ENCODE measurements at regions not wholly inside any gene's neighbourhood (a gene's known extent, or its start where the extent isn't known, plus 50 kb on each side); places are given as distances from the start of the nearest gene placed in this dataset.

DNA sequence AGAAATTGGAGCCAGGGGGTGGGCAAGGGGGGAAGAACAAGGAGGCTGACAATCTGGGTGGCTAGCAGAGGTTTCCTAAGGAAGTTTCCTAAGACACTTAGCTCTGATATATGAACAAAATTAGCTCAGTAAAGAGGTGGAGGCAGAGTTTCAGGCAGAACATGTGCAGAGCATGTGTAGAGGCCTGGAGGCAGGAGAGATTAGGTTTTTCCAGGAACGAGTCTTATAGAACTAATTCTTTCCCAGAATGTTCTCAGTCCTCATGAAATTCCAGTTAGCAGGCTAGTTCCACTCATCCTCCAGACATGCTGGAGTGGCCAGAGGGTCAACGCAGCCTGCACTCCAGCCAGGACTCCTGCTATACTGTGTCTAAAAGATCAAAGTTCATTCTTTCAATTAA, 184.7 kb downstream of the LACC1 start:
- H3K27ac ChIP-seq, result no peak overlapping the region
- no peaks in the 10 kb centered on the region for H3K27me3 ChIP-seq
- no peaks in the 10 kb centered on the region for H3K36me3 ChIP-seq
- 81% methylated on average over 2 of the region's 2 CpGs for WGBS
- no peak for DNase-seq (ENCODE audit: low spot score in 2 of 2)
- no peak overlapping the region for H3K4me3 ChIP-seq
- TF ChIP-seq POLR2AphosphoS5 (IDR thresholded peaks at IDR 0.05), result no peak
- TF ChIP-seq, protein P1, sequence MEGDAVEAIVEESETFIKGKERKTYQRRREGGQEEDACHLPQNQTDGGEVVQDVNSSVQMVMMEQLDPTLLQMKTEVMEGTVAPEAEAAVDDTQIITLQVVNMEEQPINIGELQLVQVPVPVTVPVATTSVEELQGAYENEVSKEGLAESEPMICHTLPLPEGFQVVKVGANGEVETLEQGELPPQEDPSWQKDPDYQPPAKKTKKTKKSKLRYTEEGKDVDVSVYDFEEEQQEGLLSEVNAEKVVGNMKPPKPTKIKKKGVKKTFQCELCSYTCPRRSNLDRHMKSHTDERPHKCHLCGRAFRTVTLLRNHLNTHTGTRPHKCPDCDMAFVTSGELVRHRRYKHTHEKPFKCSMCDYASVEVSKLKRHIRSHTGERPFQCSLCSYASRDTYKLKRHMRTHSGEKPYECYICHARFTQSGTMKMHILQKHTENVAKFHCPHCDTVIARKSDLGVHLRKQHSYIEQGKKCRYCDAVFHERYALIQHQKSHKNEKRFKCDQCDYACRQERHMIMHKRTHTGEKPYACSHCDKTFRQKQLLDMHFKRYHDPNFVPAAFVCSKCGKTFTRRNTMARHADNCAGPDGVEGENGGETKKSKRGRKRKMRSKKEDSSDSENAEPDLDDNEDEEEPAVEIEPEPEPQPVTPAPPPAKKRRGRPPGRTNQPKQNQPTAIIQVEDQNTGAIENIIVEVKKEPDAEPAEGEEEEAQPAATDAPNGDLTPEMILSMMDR (IDR thresholded peaks at IDR 0.05), result no peak
- no peak for TF ChIP-seq EP300 (IDR thresholded peaks at IDR 0.05)
- TF ChIP-seq POLR2A (IDR thresholded peaks at IDR 0.05), result no peak
- no peaks in the 10 kb centered on the region for H3K9me3 ChIP-seq
- no peaks in the 10 kb centered on the region for H3K4me1 ChIP-seq

DNA sequence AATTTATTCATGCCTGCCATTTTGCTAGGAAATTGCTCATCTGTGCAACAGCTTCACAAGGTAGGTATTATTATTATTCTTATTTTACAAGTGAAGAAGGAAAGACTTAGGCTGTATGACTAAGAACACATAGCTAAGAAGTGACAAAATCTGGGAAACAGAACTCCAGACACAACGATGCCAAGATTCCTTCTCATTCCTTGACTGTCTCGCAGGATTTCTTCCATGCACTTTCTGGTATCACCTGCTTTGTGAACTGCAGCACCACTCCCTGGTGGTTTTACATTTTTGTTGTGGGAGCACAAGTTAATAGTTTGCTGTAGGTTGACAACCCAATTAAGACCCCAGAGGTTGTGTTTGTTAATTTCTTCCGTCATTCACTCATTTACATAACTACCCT, 188.5 kb downstream of the LACC1 start:
- Histone ChIP-seq H3K27me3 (no peaks in the 10 kb centered on the region), H3K9me3 (no peaks in the 10 kb centered on the region), H3K36me3 (no peaks in the 10 kb centered on the region), H3K4me1 (no peaks in the 10 kb centered on the region), H3K4me3 (no peak overlapping the region), H3K27ac (no peak overlapping the region)
- WGBS, result 59% methylated on average over 3 of the region's 3 CpGs
- TF ChIP-seq, protein P1 (IDR thresholded peaks at IDR 0.05), result no peak
- TF ChIP-seq POLR2AphosphoS5 (IDR thresholded peaks at IDR 0.05) (no peak), EP300 (IDR thresholded peaks at IDR 0.05) (no peak), POLR2A (IDR thresholded peaks at IDR 0.05) (no peak)
- no peak for DNase-seq (ENCODE audit: low spot score in 2 of 2)

DNA sequence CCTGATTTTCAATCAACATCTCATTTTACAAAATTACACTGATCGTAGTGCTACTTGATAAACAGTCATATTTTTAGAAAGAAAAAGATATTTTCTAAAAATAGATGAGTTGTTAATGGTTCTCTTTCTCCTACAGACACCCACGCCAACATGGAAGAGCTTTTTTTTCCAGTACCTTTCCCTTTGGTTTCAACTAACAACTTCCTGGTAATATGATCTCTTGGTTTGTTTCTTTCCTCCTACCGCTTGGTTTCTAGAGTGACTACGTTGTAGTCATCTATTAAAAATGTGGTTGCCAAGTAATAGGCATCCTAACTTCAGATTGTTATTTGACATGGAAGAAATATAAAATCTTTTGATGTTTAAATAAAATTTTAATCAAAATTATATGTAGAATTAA, 189.0 kb downstream of the LACC1 start:
- H3K4me3 ChIP-seq, result no peak overlapping the region
- no peaks in the 10 kb centered on the region for H3K27me3 ChIP-seq
- H3K4me1 ChIP-seq, result no peaks in the 10 kb centered on the region
- H3K27ac ChIP-seq, result no peak overlapping the region
- DNase-seq (ENCODE audit: low spot score in 2 of 2), result no peak
- 40% methylated on average over 4 of the region's 4 CpGs for WGBS
- H3K9me3 ChIP-seq, result no peaks in the 10 kb centered on the region
- TF ChIP-seq POLR2A (IDR thresholded peaks at IDR 0.05) (no peak), EP300 (IDR thresholded peaks at IDR 0.05) (no peak), POLR2AphosphoS5 (IDR thresholded peaks at IDR 0.05) (no peak)
- TF ChIP-seq, protein P1 (IDR thresholded peaks at IDR 0.05), result no peak
- H3K36me3 ChIP-seq, result no peaks in the 10 kb centered on the region

DNA sequence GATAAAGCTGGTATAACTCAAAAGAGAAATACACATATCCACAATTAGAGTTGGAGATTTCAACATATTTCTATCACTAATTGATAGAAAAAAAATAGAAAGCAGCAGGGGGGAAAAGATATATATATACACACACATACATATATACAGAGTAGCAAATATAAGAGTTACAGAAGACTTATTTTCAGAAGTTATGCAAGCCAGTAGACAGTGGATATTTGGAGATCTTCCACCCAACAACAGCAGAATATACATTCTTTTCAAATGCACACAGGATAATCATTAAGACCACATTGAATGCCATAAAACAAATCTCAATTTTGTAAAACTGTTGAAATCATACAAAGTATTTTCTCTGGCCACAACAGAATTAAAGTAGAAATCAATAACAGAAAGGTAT, 192.8 kb downstream of the LACC1 start:
- H3K27ac ChIP-seq, result no peak overlapping the region
- no peak overlapping the region for H3K4me3 ChIP-seq
- H3K36me3 ChIP-seq, result no peaks in the 10 kb centered on the region
- no peak for DNase-seq (ENCODE audit: low spot score in 2 of 2)
- TF ChIP-seq POLR2AphosphoS5 (IDR thresholded peaks at IDR 0.05), result no peak
- H3K9me3 ChIP-seq, result no peaks in the 10 kb centered on the region
- no peaks in the 10 kb centered on the region for H3K27me3 ChIP-seq
- H3K4me1 ChIP-seq, result no peaks in the 10 kb centered on the region

DNA sequence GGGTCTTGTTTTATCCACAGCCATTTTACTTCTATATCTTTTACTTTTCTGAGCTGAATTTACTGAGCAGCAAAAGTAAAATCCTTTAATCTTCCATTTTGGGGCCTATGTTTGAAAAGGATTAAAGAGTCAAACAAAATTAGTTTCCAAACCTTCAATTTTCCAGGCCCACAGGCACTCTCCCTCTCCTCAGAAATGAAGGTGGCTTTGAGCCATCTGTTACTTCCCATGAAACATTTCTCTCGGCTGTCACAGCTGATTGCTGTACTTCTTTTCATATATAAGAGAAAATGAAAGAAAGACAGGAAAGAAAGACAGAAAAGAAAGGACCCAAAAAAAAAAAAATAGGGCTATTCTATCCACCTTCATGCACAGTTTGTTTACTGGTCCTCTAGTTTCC, 194.9 kb downstream of the LACC1 start:
- no peaks in the 10 kb centered on the region for H3K27me3 ChIP-seq
- WGBS, result 48% methylated on average over 1 of the region's 1 CpG
- no peaks in the 10 kb centered on the region for H3K9me3 ChIP-seq
- no peak for TF ChIP-seq POLR2AphosphoS5 (IDR thresholded peaks at IDR 0.05)
- no peaks in the 10 kb centered on the region for H3K36me3 ChIP-seq
- no peak overlapping the region for H3K27ac ChIP-seq
- no peaks in the 10 kb centered on the region for H3K4me1 ChIP-seq
- no peak for DNase-seq (ENCODE audit: low spot score in 2 of 2)
- H3K4me3 ChIP-seq, result no peak overlapping the region

DNA sequence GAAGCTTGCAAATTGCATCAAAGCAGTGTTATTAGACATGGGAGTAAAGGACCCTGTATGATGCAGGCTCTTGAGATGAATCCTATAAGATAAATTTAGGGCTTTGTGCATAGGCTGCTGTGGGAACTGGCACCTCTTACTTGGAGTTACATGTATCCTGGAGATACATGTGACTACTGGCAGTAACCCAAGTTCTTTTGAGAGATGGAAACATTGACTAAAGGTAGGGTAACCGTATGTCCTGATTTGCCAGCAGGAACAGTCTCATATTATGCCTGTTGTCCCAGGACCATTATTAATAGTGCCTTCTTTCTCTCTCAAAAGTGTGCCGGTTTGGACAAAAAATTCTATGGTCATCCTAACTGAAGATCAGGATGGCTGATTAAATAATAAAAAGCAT, 195.4 kb downstream of the LACC1 start:
- Histone ChIP-seq H3K36me3 (no peaks in the 10 kb centered on the region), H3K27me3 (no peaks in the 10 kb centered on the region), H3K9me3 (no peaks in the 10 kb centered on the region), H3K4me3 (no peak overlapping the region), H3K4me1 (no peaks in the 10 kb centered on the region), H3K27ac (no peak overlapping the region)
- TF ChIP-seq EP300 (IDR thresholded peaks at IDR 0.05) (no peak), POLR2AphosphoS5 (IDR thresholded peaks at IDR 0.05) (no peak), POLR2A (IDR thresholded peaks at IDR 0.05) (no peak)
- TF ChIP-seq, protein P1 (IDR thresholded peaks at IDR 0.05), result no peak
- no peak for DNase-seq (ENCODE audit: low spot score in 2 of 2)
- WGBS, result 49% methylated on average over 2 of the region's 2 CpGs

Data from suprapubic skin (tissue), 4 donors.